ENCODE measurements at regions not wholly inside any gene's neighbourhood (a gene's known extent, or its start where the extent isn't known, plus 50 kb on each side); places are given as distances from the start of the nearest gene placed in this dataset.

DNA sequence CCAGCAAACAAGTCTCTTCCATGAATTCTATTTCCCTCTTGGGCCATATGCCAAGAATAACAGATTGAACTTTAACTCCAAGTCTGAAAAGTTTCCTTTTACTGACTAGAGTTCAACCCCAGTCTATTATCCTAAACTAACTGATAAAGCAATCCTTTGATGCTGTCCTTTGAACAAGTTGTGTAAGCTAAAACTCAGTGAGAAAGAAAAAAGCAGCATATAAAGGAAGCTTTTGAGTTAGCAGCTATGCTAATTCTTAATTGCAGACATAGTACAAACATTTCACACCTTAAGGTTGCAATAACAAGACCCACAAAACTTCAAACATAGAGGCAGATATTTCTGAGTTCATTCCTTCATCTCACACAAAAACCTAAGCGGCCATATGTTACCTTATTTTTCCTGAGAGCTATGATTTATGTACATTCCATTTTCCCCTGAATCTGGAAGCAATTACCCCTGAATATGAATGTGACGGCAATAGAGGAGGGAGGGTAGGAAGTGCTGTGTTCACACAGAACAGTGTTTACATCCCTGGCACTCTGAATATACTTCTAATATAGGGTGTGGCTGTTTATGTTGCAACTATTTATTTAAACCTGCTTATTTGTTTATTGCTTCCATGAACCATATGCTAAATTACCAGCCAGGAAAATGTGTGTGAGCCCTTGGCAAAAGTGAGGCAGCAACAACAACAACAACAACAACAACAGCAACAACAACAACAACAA is 180.6 kb downstream of the IRS1 start:
- DNase-seq: no peak

DNA sequence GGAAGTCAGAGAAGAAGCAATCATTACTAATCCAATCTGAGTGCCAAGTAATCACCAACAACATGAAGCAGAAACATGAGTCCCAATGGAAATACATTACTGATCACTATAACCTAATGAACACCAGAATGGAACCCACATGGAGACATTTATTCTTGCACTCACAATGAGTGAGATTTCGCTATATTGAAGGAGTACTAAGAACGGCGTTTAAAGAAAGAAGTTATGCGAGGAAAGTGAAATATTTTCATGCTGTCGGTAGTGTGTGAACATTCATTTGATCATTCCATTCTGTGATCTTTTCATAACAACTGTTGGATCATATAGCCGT is 181.1 kb downstream of the IRS1 start:
- DNase-seq: no peak

DNA sequence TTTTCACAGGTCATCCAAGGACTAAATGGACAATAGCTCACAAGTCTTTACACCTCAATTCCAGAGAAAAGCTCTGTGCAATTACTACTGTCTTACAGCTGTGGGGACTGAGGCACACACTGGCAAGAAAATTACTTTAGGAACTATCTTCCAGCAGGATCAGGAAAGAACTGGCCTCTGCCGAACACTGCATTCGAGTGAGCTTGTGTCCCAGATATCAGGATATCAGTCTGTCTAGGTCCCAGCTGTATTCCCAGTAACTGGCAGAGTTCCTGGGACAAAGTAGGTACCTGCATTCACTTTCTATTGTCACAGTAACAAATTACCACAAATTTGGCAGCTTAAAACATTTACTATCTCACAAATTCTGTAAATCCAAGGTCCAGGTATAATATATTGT is 183.7 kb downstream of the IRS1 start:
- no peak for DNase-seq

DNA sequence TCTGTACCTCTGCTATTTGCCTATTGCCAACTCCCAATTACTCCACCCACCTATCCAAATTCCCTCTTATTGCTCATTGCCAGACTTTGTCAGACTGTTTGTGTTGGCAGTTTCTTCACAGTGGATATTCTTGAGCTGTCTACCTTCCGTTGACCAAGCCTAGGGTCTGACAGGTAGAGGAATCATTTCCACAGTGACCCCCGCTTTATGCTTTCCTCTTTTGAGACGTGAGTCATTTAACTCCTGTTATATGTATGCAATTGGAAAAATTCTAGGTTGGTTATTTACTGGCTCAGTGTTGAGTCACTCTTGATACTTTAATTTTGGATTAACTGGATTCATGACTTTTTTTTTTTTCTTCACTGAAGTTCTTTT is 187.7 kb downstream of the IRS1 start:
- no peak for DNase-seq

DNA sequence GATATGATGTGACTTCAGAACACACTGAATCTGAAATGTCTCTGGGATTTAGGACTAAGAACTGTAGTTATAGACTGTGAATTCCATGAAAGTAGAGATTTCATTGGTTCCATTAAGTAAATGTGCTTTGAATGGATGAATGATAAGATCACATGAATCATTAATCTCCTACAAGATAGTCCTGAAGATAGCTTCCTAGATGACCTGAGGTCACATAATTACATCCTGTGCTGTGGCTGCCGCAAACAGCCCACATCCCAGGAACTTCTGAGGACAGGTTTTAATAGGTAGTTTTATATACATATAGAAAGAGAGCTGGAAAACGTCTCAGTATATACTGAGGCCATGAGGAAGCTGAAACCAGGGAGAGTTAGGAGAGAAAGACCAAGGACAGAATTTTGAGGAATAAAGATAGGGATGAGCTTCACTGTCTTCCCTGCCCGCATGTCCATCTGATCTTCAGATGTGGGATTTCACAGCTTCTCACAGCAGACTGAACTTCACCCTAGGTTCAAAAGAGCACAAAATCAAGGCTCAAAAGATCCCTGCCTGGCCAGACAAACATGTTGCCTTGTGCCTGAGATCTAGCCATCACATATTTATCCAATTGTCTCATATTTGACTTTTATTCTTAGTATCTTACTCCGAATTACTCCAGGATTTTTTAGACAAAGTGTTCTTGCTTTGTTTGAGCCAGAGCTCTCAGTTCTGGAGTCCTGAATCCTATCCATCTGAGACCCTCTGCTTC is 188.2 kb downstream of the IRS1 start:
- DNase-seq: no peak

DNA sequence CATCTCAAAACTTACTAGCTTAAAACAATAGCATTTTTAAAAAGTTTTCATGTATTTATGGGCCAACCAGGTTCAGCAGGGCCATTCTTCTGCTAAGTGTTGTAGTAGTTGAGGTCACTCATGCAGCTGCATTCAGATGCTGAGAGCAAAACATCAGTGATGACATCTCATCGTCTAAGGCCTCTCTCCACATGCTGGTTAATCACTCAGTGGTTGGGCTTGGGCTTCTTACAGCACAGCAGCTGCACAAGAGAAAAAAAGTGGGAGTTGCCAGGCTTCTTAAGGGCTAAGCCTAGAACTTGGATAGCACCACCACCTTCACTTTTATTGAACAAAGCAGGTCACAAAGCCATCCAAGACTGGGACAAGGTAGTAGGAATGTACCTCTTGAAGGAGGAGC is 190.3 kb downstream of the IRS1 start:
- DNase-seq: no peak

DNA sequence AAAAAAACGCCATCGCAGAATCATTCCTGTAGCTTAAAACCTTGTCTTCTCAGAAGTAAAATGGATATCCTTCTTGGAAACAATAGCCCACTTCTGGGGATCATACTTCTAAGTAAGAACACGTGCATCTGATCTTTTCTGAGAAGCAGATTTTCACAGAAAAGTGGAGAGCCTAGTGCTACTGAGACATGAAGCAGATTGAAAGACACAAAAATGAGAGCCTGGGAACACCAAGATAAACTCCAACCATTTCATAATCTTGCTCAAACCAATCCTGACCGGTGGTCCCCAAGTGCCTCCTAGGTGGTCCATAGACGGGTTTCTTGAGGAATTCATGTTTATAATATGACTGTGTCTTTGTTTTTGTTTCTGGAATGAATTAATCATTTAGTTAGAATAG is 191.2 kb downstream of the IRS1 start:
- DNase-seq: no peak

DNA sequence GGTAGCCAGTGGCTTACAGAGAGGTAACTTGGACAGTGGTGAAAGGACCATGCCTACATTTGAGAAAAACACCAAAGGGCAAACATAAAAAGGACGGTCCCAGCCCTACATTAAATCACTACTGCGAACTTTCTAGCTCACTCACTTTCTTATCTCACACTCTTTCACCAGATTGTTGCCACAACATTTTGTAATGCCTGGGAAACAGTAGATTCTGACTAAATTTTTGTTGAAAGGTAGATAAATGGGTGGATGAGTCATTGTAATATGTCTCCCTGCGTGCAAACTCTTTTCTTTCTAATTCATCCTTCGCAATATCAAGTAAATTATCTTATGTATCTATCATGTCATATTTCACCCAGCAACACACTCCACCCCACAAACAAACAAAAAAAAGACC is 192.2 kb downstream of the IRS1 start:
- no peak for DNase-seq

DNA sequence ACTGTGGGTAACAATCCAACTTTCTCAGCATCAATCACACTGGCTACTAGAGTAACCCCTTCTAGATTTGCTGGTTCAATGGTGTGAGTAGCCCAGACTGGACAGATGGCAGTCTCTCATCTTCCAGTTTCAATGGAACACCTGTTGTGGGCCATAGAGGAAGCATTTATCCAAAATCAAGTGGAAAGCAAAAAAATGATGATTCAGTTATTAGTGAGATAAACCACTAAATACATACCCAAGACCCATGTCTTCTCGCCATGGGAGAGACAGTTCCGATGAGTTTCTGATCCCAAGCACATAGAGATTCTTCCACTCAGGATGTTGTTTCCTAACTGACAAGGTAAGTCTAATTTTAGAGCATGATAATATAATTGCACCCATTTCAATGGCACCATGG is 194.0 kb downstream of the IRS1 start:
- no peak for DNase-seq

DNA sequence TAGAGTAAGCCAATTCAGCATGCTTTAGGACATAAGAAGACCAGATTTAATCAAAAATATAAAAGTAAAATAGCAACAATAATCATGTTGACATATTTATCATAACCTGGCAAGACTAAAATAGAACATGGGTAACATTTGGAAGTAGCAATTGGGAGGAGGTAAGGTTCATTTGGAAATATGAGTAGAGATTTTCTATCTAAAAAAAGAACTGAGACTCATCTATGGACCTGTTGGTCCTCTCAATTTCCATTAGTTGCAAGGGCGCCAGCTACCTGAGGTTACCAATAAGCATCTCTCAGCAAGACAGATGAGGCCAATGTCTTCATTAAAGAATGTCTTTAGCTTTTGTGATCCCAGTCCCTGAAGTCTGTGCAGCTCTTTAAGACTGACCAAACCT is 196.0 kb downstream of the IRS1 start:
- DNase-seq: no peak

DNA sequence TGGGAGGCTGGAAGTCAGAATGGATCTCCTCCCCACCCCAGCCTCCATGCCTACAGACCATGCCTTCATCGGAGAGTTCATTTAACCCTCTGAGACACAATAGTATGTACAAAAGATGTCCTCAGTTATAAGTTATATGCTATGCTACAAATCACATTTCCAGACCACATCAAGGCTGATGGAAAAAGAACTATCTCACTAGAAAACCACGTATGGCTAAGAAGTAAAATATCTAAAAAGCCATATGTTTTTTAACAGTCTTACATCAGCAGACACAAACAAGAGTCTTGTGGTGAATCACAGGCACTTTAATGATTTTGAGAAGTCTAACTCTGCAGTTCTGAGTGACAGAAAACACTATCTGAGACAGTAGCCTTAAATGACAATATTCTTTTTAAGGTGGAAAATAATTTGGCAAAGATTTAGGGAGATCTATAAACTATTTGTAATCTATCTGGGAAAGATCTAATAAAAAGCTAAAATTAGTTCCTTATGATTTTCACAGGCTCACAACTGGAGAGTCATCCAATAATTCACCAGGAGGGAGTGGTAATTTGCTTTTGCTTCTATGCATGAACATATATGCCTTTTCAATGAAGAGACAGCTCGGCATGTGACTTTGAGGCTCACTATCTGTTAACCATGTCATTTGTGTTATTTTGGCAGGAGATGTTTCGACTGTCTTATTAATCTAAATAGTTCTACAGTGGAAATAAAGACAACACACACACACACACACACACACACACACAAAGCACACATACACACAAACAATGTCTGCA is 197.5 kb downstream of the IRS1 start:
- DNase-seq: no peak

DNA sequence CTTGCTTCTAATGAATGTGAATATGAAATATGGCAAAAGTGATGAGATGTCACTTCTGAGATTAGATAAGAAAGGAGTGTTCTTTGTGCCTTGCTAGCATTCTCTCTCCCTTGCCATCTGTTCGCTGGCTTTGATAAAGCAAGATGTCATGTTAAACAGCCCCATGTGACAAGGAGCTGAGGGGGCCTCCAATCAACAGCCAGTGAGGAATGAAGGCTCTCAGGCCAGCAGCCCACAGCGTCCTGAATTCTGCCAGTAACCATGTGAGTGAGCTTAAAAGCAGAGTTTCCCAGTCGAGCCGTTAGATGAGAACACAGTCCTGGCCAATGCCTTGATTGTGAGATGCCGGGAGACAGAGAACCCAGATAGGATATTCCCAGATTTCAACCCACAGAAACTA is 198.8 kb downstream of the IRS1 start:
- DNase-seq: no peak

DNA sequence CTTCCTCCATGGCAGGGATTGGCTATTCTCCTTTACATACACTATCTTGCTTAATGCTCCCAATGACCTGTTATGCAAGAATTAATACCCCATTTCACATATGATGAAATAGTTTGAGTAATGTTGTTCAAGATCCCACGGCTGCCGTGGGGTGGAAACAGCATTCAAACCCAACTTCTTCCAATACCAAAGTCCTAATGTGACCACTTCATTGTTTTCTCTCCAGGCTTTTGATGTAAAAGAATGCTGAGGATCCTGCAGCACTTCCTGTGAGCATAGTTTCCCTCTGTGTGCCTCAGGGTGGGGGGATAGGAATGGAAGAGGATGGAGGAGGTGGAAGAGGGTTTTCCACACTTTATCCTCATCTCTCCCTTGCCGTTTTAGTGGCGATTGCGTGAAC is 199.4 kb downstream of the IRS1 start:
- no peak for DNase-seq

DNA sequence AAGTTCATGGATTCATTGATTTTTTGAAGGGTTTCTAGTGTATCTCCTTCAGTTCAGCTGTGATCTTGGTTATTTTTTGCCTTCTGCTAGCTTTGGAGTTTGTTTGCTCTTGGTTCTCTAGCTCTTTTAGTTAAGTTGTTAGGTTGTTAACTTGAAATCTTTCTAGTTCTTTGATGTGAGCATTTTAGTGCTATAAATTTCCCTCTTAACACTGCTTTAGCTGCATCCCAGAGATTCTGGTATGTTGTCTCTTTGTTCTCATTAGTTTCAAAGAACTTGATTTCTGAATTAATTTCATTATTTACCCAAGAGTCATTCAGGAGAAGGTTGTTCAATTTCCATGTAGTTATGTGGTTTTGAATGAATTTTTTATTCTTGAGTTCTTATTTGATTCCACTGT is 210.6 kb downstream of the IRS1 start:
- no peak for DNase-seq

DNA sequence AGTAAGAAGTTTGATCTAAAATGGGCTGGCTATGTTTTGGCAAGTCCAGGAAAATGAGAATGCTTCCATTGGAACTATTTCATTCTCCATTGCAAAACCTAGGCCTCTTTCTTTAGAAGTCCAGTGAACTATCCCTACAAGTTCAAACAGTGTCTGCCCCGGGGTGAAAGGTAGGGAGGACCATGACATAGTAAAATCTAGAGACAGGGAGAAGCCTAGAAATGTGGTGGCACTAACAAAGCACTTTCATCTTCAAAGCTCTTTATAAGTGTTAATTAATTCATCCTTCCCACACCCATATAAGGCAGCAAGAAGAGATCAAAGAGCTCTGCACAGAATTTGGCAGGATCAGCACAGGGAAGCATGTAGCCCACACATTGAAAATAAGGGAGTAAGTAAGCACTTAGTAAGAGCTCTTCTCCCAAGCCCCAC is 214.5 kb downstream of the IRS1 start:
- no peak for DNase-seq

DNA sequence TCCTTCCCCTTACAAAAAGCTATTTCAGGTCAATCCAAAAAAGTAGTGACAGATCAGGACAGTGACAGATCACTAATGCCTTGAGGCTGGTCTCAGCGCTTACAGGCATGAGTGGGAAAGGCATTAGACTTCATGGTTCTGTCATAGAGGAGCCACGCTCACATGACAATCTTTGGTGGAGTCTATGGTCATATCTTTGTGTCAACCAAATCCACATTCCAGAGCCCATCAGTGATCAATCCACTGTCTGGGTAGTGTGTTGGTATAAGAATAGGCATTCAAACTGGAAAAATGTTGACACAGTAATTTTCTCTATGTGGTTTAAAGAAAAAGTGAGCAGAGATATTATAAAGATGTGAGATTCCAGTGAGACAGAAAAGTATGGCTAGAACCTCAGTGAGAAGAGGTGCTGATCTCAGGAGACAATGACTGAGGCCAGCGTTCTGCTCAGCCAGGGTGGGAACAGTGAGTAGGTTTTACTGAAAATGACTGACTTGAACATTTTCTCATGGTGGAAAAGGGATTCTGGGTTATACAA is 215.0 kb downstream of the IRS1 start:
- no peak for DNase-seq

DNA sequence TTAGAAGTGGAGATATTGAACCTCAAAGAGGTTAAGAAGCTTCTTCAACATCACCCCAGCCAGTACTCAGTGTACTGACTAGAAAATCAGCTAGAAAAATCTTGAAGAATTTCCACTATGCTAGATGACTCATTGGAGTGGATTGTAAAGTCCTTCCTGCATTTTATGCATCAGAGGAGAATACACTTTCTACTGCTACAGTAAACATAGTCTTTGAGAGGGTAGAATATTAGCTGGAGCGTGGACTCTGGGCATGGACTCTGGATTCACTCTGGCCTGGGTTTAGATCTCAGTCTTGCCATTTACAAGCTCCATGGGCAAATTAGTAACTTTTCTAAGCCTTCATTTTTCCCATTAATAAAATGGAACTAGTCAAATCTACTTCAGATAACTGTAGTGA is 215.9 kb downstream of the IRS1 start:
- no peak for DNase-seq

DNA sequence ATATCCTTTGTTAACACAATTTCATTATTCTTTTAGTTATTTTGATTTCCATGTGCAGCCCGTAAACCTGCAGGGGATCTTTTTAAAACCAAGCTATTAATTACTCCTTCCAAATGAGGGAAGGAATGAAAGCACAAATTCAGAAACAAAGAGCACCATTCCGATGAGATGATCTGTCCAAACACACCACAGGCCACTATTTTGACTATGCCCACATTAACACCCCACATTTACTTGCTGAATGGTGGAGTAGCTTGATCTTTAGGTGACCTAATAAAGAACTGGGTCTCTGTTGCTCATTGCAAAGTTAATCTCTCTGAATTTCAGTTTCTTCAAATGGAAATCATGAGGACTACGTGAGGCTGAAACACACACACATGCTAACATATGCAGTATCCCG is 218.0 kb downstream of the IRS1 start:
- no peak for DNase-seq

DNA sequence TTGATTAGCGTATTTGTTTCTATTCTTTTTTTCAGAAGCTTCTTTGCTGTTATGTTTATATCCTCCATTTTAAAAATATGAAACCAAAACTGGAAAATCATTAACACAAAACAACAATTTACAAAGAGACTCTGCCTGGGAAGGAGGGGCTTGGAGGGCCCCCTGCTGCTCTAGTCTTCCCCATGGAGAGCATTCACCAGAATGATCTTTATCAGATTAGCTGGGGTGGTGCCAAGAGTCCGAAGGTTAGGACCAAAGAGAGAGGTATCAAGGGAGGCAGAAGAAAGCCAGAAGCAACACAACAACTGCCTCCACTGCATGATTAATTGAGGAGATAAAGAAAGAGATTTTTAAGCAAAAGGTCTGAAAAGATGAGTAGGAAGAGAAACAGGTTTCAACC is 218.6 kb downstream of the IRS1 start:
- no peak for DNase-seq

DNA sequence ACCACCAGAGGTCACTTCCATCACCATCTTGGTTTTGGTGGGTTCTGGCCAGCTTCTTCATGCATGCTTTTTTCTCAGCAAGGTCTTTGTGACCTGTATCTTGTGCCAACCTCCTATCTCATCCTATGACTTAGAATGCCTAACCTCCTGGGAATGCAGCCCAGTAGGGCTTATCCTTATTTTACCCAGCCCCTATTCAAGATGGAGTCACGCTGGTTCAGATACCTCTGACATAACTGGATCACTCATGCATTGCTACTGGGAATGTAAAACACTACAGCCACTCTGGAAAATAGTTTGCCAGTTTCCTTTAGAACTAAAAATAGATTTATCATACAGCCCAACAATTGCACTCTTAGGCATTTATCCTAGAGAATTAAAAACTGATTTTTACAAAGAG is 219.2 kb downstream of the IRS1 start:
- DNase-seq: no peak

DNA sequence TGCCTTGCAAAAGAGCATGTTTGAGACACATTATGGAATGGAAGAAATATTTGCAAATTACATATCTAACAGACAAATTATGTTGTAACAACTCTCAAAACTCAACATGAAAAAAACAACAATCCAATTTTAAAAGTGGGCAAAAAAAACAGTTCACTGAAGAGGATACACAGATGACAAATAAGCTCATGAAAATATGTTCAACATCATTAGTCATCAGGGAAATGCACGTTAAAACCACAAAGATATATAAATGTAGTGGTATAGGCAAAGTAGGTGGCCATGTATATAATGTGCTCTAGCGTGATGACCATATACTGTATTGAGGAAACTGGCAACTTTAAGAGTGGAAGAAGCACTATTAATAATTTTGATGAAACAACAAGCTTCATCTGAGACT is 220.1 kb downstream of the IRS1 start:
- no peak for DNase-seq

DNA sequence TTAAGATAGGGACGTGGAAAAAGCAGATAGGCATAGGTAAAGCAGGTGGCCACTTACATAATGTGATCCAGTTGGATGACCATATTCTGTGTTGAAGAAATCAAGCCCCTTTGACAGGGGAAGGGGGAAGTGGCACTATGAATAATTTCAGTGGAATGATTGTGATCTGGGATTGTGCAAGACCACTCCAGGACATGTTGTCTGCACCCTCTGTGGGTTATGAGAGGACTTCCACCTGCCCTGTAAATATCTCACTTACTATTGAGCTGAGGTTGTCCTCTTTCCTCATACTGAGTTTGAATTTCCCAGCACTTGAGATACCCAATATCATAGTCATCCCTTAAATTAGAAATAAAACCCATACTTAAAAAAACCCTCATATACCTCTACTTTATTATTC is 220.7 kb downstream of the IRS1 start:
- no peak for DNase-seq

DNA sequence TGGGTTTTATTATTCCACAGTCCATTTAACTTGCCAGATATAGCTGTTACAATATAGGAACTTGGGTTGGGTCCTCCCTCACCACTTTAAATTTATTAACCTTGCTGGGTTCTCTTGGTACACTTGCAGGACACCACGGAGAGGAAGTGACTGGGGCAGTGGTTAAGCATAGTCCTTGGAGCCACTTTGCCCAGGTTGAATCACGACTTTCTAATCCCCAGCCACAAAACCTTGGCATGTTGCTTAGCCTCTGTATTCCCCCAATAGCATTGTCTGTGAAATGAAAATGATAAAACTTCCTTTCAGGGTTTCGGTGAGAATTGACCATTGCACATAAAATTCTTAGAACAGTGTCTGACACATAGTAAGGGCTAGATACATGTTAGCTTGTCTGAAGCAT is 221.2 kb downstream of the IRS1 start:
- DNase-seq: no peak

DNA sequence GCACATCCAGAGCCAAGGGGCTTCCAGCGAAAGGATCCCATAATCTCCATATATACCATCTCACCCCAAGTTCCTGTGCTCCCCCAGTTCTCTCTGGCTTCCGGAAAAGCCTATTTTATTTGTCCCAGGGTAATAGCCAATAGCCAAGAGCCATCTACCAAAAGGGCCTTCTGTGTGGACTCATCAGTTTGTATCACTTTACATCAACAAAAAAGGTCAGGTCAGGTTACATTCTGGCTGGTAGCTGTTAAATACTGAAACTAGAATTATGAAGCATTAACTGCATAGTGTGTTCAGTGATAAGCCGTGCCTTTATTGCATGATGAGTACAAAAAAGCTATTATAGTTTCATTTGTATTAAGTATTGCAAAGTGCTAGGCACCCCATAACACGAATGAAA is 223.7 kb downstream of the IRS1 start:
- DNase-seq: no peak

All from stimulated activated CD4-positive, alpha-beta T cell treated with anti-CD3 and anti-CD28 coated beads, Interleukin-1b, Interleukin-23, amount 100 ng/mL, for 48 hours (primary cell).